HUES6 (cell line): ENCODE measurements at regions not wholly inside any gene's neighbourhood (a gene's known extent, or its start where the extent isn't known, plus 50 kb on each side); places are given as distances from the start of the nearest gene placed in this dataset.

Experiments used
- H3K27ac ChIP-seq: 2 replicates; pipeline ENCODE4 v1.7.0; 2013; ENCODE audit warnings: low read depth, mild to moderate bottlenecking, low read length, inconsistent platforms
- H3K27me3 ChIP-seq: 2 replicates; pipeline ENCODE4 v1.6.1; 2013; ENCODE audit warnings: low read length; ENCODE audit not compliant: control insufficient read depth, insufficient read depth
- H3K36me3 ChIP-seq: 2 replicates; pipeline ENCODE4 v1.6.1; 2013; ENCODE audit warnings: low read length; ENCODE audit not compliant: control insufficient read depth, insufficient read depth
- H3K4me1 ChIP-seq: 2 replicates; pipeline ENCODE4 v1.6.1; 2013; ENCODE audit warnings: low read length; ENCODE audit not compliant: control insufficient read depth, insufficient read depth
- H3K4me3 ChIP-seq: 2 replicates; pipeline ENCODE4 v1.5.1; 2013; ENCODE audit warnings: low read depth, low read length
- H3K9ac ChIP-seq: one replicate; pipeline ENCODE4 v1.6.1; 2013; ENCODE audit warnings: mild to moderate bottlenecking, low read length
- H3K9me3 ChIP-seq: 2 replicates; pipeline ENCODE4 v1.6.1; 2013; ENCODE audit warnings: low read depth, low read length; ENCODE audit not compliant: control insufficient read depth, insufficient read depth

DNA sequence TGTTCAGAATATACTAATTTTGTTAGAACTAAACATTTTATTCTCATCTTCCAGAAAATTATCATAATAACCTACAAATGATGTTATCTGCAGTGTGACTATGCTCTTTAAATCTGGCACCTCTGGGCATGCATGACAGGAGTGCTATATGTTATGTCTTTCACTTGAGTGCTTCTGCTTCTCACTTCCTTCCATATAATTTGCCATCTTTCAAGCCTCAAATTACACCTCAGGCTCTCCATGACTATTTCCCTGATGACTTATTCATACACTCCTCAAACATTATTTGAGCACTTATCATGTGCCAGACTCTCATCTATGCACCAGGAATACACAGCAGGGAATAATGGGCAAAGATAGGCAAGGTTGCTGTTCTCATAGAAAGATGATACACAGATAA, 219.3 kb upstream of the POU2AF2 start:
- H3K4me1 ChIP-seq = 0 out of 2 replicates have a peak, but pooled peaks cover 2% of the 10 kb centered on the region
- no peaks in the 10 kb centered on the region for H3K27me3 ChIP-seq
- no peak overlapping the region for H3K9ac ChIP-seq
- no peak overlapping the region for H3K27ac ChIP-seq
- no peaks in the 10 kb centered on the region for H3K36me3 ChIP-seq
- no peaks in the 10 kb centered on the region for H3K9me3 ChIP-seq
- H3K4me3 ChIP-seq = no peak overlapping the region

DNA sequence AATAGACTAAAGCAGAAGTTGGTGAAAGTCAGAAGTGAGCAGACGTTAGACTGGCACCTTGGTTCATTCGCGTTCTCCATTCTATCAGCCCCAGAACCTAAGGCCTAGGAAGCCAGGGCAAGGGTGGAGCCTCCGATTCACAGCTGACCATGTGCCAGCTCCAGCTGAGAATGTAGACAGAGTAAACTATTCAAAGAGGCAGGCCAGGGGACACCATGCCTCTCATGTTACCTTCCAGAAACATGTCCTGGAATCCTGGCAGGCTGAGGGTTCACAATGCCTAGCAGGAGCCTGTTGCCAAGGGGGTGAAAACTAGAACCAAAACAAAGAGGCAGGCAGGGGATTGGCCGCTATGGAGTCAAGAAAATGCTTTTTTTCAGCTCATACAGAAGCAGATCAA, 224.4 kb upstream of the POU2AF2 start:
- Histone ChIP-seq H3K27ac (no peak overlapping the region), H3K4me3 (no peak overlapping the region), H3K27me3 (no peaks in the 10 kb centered on the region), H3K9ac (no peak overlapping the region), H3K36me3 (no peaks in the 10 kb centered on the region), H3K4me1 (0 out of 2 replicates have a peak, but pooled peaks cover 6% of the 10 kb centered on the region), H3K9me3 (no peaks in the 10 kb centered on the region)

DNA sequence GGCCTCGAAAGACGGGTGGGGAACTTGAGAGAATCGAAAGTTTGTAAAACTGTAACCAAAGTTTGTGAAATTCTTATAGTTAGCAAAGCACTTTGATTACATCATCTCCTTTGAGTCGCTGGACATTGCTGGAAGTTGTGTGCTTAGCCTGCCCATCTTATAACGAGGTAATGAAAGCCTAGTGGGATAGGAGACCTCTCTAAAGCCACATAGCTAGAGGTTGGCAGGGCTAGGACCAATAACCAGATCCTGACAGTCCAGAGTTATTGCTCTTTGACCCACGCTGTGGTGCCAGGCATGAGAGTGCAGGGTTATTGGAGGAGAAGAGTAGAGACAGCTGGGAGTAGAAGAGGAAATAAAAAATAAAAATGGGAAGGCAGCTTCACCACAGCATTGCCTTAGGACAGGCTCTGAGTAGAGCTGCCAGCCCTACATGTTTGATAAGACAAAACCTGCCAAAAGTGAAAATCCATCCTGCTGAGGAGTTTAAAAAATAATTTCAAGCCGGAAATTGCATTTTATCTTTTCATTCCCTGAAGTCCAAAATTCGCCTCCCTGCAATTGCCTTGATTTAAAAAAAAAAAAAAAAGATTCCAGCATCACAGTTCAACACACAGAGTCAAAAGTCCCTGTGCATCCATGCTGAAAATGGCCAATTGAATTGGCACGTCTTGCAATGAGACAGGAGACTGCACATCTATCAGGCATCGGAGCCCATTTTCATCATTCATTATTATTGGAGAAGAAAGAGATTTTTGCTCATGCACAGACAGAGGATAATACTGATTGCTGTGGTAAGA, 225.5 kb upstream of the POU2AF2 start:
- no peak overlapping the region for H3K9ac ChIP-seq
- H3K4me3 ChIP-seq = no peak overlapping the region
- H3K9me3 ChIP-seq = no peaks in the 10 kb centered on the region
- H3K27me3 ChIP-seq = no peaks in the 10 kb centered on the region
- no peak overlapping the region for H3K27ac ChIP-seq
- 0 out of 2 replicates have a peak, but pooled peaks cover 6% of the 10 kb centered on the region for H3K4me1 ChIP-seq
- no peaks in the 10 kb centered on the region for H3K36me3 ChIP-seq

DNA sequence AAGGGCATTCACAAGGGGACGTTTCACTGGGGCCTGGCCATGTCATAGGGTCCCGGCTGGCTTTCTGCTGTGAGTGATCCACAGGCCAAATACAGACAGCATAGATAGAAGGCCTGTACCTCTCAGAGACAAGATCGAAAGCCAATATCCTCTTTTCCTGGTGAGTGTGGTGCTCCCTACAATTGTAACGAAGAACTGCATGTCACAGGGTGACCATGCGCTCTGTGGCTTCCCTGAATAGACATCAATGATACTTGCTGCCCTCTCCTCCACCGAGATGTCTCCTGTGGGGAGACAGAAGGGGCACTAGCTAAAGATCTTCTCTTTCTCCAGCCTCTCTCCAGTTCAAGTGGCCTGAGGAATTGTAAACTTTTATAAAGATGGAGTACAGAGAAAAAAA, 226.1 kb upstream of the POU2AF2 start:
- H3K4me3 ChIP-seq = no peak overlapping the region
- no peaks in the 10 kb centered on the region for H3K36me3 ChIP-seq
- 0 out of 2 replicates have a peak, but pooled peaks cover 6% of the 10 kb centered on the region for H3K4me1 ChIP-seq
- H3K9ac ChIP-seq = no peak overlapping the region
- H3K27ac ChIP-seq = no peak overlapping the region
- H3K9me3 ChIP-seq = no peaks in the 10 kb centered on the region
- no peaks in the 10 kb centered on the region for H3K27me3 ChIP-seq

DNA sequence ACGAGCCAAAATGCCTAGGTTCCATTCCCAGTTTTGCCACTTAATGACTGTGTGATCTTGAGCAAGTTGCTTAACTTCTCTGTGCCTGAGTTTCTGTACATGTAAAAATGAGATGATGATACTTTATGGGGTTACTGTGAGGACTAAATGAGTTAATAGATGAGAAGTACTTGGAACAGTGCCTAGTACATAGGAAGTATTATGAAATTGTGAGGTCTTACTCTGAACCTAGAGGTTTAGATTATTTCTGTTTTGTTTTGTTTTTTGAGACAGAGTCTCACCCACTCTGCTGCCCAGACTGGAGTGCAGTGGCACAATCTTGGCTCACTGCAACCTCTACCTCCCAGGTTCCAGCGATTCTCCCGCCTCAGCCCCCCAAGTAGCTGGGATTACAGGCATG, 227.0 kb upstream of the POU2AF2 start:
- Histone ChIP-seq H3K4me3 (no peak overlapping the region), H3K27me3 (no peaks in the 10 kb centered on the region), H3K4me1 (0 out of 2 replicates have a peak, but pooled peaks cover 6% of the 10 kb centered on the region), H3K9ac (no peak overlapping the region), H3K9me3 (no peaks in the 10 kb centered on the region), H3K27ac (no peak overlapping the region), H3K36me3 (no peaks in the 10 kb centered on the region)

DNA sequence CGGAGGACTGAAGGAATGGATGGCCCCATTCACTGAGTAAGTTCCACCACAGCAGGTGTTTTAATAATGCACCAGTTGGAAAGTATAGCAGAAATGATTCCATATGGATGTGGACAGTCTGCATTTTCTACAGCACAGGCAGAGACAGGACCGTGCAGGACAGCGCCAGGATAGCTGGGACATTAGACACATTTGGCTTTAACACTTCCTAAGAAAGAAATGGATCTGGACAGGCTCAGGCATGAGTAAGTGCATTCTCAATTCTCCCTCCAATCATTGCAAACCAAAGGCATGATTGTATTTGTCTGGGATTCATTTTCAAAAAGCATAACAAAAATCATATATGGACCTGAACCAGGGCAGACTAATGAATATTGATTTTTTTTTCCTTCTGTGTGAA, 233.0 kb upstream of the POU2AF2 start:
- Histone ChIP-seq H3K27ac (no peak overlapping the region), H3K4me3 (no peak overlapping the region), H3K9ac (no peak overlapping the region), H3K27me3 (no peaks in the 10 kb centered on the region), H3K4me1 (no peaks in the 10 kb centered on the region), H3K36me3 (no peaks in the 10 kb centered on the region), H3K9me3 (no peaks in the 10 kb centered on the region)

DNA sequence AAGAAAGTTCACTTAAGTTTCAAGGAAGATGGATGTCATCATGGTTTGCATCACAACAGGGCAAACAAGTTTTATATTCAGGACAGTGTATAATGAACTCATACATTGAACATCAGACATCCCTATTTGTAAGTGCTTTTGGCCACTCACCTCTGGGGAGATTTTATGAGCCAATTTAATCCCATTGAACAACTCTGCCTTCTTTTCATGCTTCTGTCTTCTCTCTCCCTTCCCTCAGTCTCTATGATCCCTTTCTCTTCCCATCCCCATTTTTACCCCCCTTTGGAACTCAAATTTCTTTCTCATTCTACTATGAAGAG, 234.3 kb upstream of the POU2AF2 start:
- Histone ChIP-seq H3K27me3 (no peaks in the 10 kb centered on the region), H3K4me3 (no peak overlapping the region), H3K9ac (no peak overlapping the region), H3K4me1 (peaks cover 2% of the 10 kb centered on the region), H3K9me3 (no peaks in the 10 kb centered on the region), H3K36me3 (no peaks in the 10 kb centered on the region), H3K27ac (no peak overlapping the region)

DNA sequence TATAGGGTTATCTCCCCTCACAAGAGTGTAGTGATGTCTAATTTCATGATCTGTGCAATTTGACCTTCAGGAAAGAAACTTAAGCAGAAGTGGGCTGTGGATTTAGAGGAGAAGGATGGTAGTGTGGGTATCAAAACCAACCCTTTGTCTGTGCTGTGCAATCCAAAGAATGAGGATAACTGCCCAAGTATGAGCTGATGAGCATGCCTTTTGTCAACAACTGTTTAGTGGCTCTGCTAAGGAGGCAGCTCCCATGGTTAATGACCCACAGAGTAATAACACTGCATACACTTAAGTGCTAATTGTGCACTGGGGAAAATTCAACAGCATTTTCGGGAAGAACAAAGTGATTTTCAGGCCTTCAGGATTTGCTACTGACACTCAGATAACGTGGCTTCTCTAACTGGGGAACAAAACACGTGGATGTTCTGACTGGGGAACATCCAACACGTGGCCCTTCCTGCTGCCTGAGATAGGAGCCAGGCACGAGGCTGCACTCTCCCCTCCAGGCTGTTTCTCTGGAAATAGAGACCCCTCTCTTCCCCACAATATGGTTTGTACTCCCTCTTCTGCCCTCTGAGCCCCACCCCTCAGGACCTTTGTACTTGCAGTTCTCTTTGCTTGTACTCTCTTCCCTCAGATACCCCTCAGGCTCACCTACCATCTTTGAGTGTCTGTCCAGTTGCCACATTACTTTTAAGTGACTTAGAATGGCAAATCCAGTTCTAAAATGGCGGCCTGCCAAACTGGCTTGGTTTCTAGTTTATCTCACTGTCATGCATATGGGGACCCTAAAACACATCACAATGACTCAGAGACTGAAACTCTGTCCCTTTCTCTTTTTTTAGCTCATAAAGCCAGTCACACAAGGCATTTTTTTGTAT, 234.9 kb upstream of the POU2AF2 start:
- no peak overlapping the region for H3K9ac ChIP-seq
- no peaks in the 10 kb centered on the region for H3K27me3 ChIP-seq
- H3K9me3 ChIP-seq = no peaks in the 10 kb centered on the region
- peaks cover 8% of the 10 kb centered on the region for H3K4me1 ChIP-seq
- H3K27ac ChIP-seq = no peak overlapping the region
- H3K4me3 ChIP-seq = no peak overlapping the region
- H3K36me3 ChIP-seq = no peaks in the 10 kb centered on the region

DNA sequence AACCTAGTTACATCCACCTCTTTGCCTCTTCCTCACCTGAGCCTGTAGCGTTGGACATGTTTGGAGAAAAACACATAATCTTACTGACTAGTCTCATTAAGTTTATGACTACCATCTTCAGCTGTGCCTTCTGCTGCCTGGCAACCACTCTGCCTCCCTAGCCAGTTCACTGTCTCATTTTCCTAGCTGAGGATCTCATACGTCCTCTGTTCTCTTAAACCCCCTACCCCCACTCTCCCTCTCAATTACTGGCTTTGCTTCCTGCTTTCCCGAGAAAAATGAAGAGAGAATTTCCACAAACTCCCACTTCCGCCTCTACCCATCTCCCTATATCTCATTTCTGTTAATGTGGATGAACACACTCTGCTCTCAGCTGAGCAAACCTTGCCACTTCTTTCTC, 239.3 kb upstream of the POU2AF2 start:
- peaks cover 19% of the 10 kb centered on the region for H3K4me1 ChIP-seq
- no peaks in the 10 kb centered on the region for H3K9me3 ChIP-seq
- no peak overlapping the region for H3K27ac ChIP-seq
- no peaks in the 10 kb centered on the region for H3K36me3 ChIP-seq
- H3K27me3 ChIP-seq = no peaks in the 10 kb centered on the region
- no peak overlapping the region for H3K4me3 ChIP-seq
- H3K9ac ChIP-seq = no peak overlapping the region

DNA sequence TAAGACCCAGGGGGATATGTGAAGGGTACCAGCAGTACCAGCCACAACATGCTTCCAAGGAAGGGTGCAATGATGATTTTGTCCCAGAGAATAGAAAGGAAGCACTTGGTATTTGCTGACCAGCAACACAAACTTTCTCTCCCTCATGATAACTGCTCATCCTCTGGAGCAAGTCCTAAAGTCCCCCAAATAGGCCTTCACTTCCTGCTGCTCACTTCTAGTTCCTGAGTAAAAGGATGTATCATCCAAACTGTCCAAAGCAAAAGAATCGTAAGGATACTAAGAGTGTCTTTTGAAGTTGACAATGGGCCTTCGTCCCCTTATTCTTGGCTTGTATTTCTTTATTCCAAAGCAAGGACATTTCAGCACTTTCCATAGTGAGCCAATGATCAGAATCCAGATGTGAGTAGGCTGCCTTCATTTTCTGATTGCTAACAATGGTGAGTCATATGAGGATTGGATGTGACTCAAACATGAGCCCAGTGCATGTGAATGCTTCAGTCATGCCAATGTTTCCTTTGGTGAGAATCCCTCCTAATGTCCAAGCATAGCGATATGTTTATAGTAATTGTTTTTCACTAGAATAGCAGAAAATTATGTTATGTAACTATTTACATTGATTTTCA, 243.4 kb upstream of the POU2AF2 start:
- H3K4me3 ChIP-seq = no peak overlapping the region
- no peak overlapping the region for H3K9ac ChIP-seq
- no peaks in the 10 kb centered on the region for H3K36me3 ChIP-seq
- H3K4me1 ChIP-seq = peaks cover 19% of the 10 kb centered on the region
- H3K9me3 ChIP-seq = no peaks in the 10 kb centered on the region
- no peak overlapping the region for H3K27ac ChIP-seq
- H3K27me3 ChIP-seq = no peaks in the 10 kb centered on the region

DNA sequence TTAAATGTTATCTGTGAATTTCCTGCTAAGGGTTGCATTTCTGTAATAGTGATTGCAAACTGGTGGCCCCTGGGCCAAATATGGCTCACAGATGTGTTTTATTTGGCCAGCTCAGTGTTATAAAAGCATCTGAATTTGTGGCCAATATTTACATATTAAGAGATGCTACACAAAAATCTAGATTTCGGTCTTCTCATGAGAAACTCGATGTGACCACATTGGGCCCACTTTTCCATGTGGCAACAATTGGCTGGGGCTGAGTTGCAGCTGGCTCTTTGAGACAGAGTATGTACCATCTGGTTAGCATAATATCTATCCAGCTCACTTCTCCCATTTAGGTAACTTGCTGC, 244.5 kb upstream of the POU2AF2 start:
- Histone ChIP-seq H3K9me3 (no peaks in the 10 kb centered on the region), H3K27ac (no peak overlapping the region), H3K27me3 (no peaks in the 10 kb centered on the region), H3K9ac (no peak overlapping the region), H3K4me1 (peaks cover 15% of the 10 kb centered on the region), H3K36me3 (no peaks in the 10 kb centered on the region), H3K4me3 (no peak overlapping the region)
